ENCODE measurements at regions not wholly inside any gene's neighbourhood (a gene's known extent, or its start where the extent isn't known, plus 50 kb on each side); places are given as distances from the start of the nearest gene placed in this dataset.

DNA sequence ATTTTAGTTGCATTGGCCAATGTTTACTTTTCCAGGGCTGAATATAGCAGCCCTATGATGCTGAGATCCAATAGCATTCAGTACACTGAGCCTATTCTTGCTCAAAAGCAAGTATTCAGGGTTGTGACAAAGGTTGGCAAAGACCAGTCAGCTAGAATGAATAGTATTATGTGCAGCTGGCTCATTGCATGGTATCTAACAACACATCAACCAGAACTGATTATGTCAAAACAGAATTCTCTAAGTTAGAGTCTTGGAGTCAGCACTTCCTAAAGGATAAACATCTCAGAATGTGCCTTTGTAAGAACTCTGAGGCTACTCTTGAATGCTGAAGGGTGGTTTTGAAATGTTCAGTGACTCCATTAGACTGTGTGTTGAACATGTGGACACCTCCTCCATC, 774.5 kb upstream of the RGMB start:
- H3K27ac ChIP-seq (ENCODE audit: low read depth in 1 of 2, low read length in 2 of 2) = no peak overlapping the region
- Mint-ChIP-seq H3K9me3 (peaks cover 0 to 14% (median 5%) of the 10 kb centered on the region in 7 donors), H3K27me3 (ENCODE audit: low read depth in 3 of 3) (no peaks in the 10 kb centered on the region), H3K36me3 (no peaks in the 10 kb centered on the region), H3K4me3 (no peak overlapping the region), H3K4me1 (no peaks in the 10 kb centered on the region), H3K27ac (no peak overlapping the region)
- no peak overlapping the region for H3K4me2 ChIP-seq (replicated peaks; ENCODE audit: extremely low read depth, low read length, poor library complexity, severe bottlenecking)
- H4K20me1 ChIP-seq (ENCODE audit: insufficient read depth, low read length) = no peaks in the 10 kb centered on the region
- no peaks in the 10 kb centered on the region for H3K4me1 ChIP-seq (ENCODE audit: control insufficient read depth in 1 of 2, insufficient read depth in 2 of 2, low read length in 2 of 2)
- H3K9me3 ChIP-seq (replicated peaks in 1 of 2; ENCODE audit: control insufficient read depth in 1 of 2, insufficient read depth in 1 of 2, low read length in 2 of 2) = peaks cover 3 to 6% of the 10 kb centered on the region in 2 donors
- H3K9ac ChIP-seq (ENCODE audit: insufficient read depth, low read length, poor library complexity, severe bottlenecking) = no peak overlapping the region
- no peak overlapping the region for H2AFZ ChIP-seq (ENCODE audit: insufficient read depth, low read depth, low read length, poor library complexity, severe bottlenecking)
- no peaks in the 10 kb centered on the region for H3K36me3 ChIP-seq (replicated peaks in 1 of 2; ENCODE audit: control insufficient read depth in 1 of 2, insufficient read depth in 2 of 2, low read length in 2 of 2)
- no peaks in the 10 kb centered on the region for H3K79me2 ChIP-seq (ENCODE audit: insufficient read depth, low read length)
- no peak overlapping the region for H3K4me3 ChIP-seq (replicated peaks in 1 of 3; ENCODE audit: low read depth in 2 of 3, low read length in 3 of 3)
- no peak for DNase-seq
- intact Hi-C loops (cut with micrococcal nuclease) = no loop called here
- no peaks in the 10 kb centered on the region for H3K27me3 ChIP-seq (ENCODE audit: control insufficient read depth in 2 of 2, insufficient read depth in 2 of 2, low read length in 2 of 2)
- TF ChIP-seq, protein P1, sequence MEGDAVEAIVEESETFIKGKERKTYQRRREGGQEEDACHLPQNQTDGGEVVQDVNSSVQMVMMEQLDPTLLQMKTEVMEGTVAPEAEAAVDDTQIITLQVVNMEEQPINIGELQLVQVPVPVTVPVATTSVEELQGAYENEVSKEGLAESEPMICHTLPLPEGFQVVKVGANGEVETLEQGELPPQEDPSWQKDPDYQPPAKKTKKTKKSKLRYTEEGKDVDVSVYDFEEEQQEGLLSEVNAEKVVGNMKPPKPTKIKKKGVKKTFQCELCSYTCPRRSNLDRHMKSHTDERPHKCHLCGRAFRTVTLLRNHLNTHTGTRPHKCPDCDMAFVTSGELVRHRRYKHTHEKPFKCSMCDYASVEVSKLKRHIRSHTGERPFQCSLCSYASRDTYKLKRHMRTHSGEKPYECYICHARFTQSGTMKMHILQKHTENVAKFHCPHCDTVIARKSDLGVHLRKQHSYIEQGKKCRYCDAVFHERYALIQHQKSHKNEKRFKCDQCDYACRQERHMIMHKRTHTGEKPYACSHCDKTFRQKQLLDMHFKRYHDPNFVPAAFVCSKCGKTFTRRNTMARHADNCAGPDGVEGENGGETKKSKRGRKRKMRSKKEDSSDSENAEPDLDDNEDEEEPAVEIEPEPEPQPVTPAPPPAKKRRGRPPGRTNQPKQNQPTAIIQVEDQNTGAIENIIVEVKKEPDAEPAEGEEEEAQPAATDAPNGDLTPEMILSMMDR (IDR thresholded peaks at IDR 0.05) = no peak

DNA sequence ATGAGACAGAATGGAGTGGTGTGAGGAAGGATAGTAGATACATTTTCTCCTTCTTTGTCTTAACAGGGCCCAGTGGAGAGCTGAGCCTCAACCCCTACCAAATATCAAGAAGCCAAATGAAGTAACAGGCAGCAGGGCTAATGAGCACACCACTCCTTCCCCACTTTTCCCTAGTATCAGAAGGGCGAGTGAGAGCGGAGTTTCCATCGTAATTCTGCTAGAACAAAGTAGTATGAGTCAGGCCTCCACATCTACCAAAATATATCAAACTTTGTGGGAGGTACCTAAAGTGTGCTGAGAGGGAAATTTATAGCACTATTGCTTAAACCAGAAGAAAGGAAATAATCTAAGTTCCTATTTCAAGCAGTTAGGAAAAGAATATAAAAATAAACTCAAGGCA, 769.0 kb upstream of the RGMB start:
- Mint-ChIP-seq H3K4me1 (no peaks in the 10 kb centered on the region), H3K9me3 (peaks cover 0 to 18% (median 10%) of the 10 kb centered on the region in 7 donors), H3K4me3 (no peak overlapping the region), H3K36me3 (no peaks in the 10 kb centered on the region), H3K27me3 (ENCODE audit: low read depth in 3 of 3) (no peaks in the 10 kb centered on the region), H3K27ac (no peak overlapping the region)
- no peak overlapping the region for H2AFZ ChIP-seq (ENCODE audit: insufficient read depth, low read depth, low read length, poor library complexity, severe bottlenecking)
- no peaks in the 10 kb centered on the region for H4K20me1 ChIP-seq (ENCODE audit: insufficient read depth, low read length)
- H3K4me3 ChIP-seq (replicated peaks in 1 of 3; ENCODE audit: low read depth in 2 of 3, low read length in 3 of 3) = no peak overlapping the region
- H3K36me3 ChIP-seq (replicated peaks in 1 of 2; ENCODE audit: control insufficient read depth in 1 of 2, insufficient read depth in 2 of 2, low read length in 2 of 2) = no peaks in the 10 kb centered on the region
- no peak overlapping the region for H3K9ac ChIP-seq (ENCODE audit: insufficient read depth, low read length, poor library complexity, severe bottlenecking)
- H3K27me3 ChIP-seq (ENCODE audit: control insufficient read depth in 2 of 2, insufficient read depth in 2 of 2, low read length in 2 of 2) = no peaks in the 10 kb centered on the region
- H3K27ac ChIP-seq (ENCODE audit: low read depth in 1 of 2, low read length in 2 of 2) = no peak overlapping the region
- H3K4me2 ChIP-seq (replicated peaks; ENCODE audit: extremely low read depth, low read length, poor library complexity, severe bottlenecking) = no peak overlapping the region
- H3K4me1 ChIP-seq (ENCODE audit: control insufficient read depth in 1 of 2, insufficient read depth in 2 of 2, low read length in 2 of 2) = no peaks in the 10 kb centered on the region
- no peaks in the 10 kb centered on the region for H3K79me2 ChIP-seq (ENCODE audit: insufficient read depth, low read length)
- DNase-seq = no peak
- peaks cover 9 to 13% of the 10 kb centered on the region in 2 donors for H3K9me3 ChIP-seq (replicated peaks in 1 of 2; ENCODE audit: control insufficient read depth in 1 of 2, insufficient read depth in 1 of 2, low read length in 2 of 2)
- WGBS (ENCODE audit: insufficient coverage) = 83% methylated on average over 1 of the region's 3 CpGs
- intact Hi-C loops (cut with micrococcal nuclease) = no loop called here
- TF ChIP-seq, protein P1 (IDR thresholded peaks at IDR 0.05) = no peak
